ENCODE measurements at regions not wholly inside any gene's neighbourhood (a gene's known extent, or its start where the extent isn't known, plus 50 kb on each side); places are given as distances from the start of the nearest gene placed in this dataset.

GRCh38 chr1:218571491-218571890 lies 226.4 kb downstream of the TGFB2 start:
- no peak for DNase-seq (ENCODE audit: low spot score)
- intact Hi-C loops (cut with DNase I) = no loop called here

DNA sequence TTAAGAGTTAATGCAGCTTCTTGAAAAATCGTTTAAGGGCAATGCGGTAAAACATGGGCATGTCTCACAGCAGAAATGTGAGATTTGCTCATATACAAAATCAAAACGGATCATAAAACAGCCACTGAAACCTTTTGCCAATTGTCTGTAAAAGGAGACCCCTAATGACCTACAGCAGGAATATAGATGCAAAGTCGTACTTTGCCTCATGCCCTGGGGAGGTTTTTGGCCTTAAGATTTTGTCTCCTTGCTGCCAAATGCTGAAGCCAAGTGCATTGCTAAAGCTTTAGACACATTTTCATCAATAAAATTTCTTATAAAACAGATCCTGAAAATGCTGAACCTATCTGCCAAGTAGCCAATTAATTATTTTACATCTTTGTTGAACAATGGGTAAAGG lies 226.9 kb downstream of the TGFB2 start:
- no peak for DNase-seq (ENCODE audit: low spot score)
- intact Hi-C loops (cut with DNase I) = no loop called here

DNA sequence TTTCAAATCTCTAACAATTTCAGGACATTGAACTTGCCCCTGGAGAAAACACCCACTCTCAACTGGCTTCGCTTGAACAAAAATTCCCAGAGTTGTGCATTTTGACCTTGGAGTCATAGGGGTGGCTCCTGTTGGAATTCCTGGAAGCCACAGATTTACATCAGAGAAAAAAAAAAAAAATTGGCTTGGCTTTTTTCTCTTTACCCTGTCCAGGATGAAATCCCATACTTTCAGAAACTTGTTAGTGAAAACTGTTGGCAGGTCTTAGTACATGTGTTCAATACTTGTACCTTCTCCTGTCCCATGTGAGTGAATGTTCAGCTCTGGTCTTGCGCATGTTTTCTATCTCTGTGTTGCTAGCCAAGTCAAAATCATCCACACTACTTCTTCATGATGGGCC lies 228.8 kb downstream of the TGFB2 start:
- no peak for DNase-seq (ENCODE audit: low spot score)
- intact Hi-C loops (cut with DNase I) = no loop called here

DNA sequence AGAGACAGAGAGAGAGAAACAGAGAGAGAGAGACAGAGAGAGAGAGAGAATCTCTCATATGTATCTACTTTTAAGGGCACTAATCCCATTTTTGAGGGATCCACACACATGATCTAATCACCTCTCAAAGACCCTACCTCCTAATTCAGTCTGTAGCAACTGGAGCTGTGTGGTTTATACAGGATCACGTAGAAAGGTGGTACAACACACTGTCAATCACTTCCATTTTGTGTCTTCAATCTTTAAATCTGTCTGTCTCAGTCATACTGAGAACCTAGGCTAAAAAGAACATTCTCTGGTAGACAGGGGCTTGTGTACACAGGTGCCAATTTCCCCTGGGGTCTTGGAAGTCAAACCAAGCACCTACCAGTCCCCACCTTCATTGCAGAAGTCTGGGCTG lies 229.9 kb downstream of the TGFB2 start:
- no peak for DNase-seq (ENCODE audit: low spot score)
- intact Hi-C loops (cut with DNase I) = no loop called here

DNA sequence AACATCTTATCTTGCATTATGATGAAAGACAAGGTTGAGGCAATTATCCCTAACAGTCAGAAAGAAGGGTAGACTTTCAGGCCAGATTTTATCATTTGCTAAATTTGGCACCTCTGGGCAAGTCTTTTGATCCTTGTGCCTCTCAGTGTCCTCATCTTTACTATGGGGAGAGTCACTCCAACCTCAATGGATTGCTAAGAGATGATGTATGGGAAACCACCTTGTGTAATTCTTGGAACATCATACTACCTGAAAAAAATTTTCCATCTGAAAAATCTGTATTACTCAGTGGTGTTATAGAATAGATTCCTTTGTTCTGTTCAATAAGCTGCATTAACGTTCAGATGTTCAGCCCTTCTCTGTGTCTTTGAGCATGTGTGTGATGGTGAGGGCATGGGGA lies 230.7 kb downstream of the TGFB2 start:
- intact Hi-C loops (cut with DNase I) = no loop called here
- no peak for DNase-seq (ENCODE audit: low spot score)

- no peak for DNase-seq (ENCODE audit: low spot score)
- intact Hi-C loops (cut with DNase I) = no loop called here
Measured at GRCh38 chr1:218582646-218583045, 237.5 kb downstream of the TGFB2 start.

DNA sequence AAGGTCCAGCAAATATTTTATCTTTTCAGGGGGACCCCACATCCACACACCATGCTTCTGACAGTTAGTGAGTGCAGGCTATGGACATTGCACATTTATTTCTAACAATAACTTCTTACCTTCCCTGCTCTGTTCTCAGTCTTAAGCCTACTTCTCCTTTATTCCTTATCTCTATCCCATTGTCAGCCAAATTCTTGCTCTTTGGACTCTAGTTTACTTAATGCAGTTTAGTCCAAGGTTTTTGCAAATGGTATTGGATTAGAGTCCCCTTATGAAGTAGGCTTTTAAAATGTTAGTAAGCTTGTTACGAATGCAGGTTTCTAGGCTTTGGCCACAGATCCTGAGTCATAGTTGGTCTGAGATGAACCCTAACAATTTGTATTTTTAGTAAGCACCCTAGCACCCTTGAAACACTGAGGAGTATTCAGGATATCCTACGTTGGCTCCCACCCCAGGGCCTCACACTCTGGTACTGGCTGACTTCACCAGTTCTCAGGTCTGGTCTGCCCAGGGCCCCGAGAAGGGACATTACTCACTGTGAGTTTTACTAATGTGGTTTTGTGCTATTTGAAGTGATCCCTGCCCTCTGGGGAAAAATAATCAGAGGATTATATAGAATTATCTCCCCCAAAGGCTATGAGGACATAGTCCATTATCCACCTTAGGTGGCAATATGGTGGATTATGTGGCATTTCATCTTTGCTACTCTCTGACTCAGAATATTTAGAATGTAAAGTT lies 239.5 kb downstream of the TGFB2 start:
- intact Hi-C loops (cut with DNase I) = no loop called here
- no peak for DNase-seq (ENCODE audit: low spot score)

- DNase-seq (ENCODE audit: low spot score) = no peak
Measured at GRCh38 chr1:218585511-218586184, 240.5 kb downstream of the TGFB2 start.

DNA sequence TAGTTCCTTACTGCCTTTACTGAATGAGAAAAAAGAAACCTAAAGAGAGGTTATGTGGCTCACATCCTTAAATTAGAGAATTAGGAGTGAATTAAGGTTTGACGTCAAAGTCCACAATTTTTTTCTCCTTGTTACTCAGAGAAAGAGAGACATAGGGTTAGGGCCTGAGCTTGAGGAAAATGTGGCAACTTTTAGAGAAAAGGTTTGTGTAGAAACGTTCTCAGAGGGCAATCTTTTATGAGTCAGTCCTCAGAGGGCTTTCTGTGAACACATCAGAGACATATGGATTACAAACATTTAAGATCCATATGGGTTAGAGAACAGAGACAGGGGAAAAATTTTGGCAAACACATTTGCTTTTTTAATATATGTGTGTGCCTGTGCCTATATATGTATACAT lies 242.8 kb downstream of the TGFB2 start:
- intact Hi-C loops (cut with DNase I) = no loop called here
- no peak for DNase-seq (ENCODE audit: low spot score)

More at GRCh38 chr1:218585511-218586184, 240.5 kb downstream of the TGFB2 start:
- intact Hi-C loops (cut with DNase I) = no loop called here

DNA sequence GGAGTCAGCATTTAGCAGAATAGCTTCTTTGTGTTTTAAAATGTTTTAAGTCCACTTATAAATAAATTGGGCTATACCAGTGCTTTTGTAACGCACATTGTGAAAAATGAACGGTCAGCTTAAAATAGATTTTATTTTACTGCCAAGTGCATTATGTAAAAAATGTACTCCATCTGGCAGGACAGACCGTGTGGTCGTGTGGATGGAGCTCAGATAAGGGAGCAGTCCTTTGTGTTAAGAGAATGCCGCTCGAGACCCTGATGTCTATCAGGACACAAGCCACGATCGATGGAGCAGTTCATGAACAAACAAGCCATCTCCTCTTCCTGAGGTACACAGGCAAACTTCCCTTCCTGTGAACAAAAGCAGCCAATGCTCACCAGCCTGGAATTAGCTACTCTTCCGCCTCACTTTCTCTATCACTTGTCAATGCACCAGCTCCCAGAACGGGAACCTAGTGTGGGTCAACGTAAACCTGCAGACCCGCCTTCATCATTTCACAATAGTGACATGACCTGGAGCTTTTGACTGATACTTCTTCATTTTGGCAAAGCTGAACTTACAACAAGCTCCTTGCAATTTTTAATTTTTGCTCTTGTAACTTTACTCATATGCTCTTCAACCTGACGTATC lies 243.5 kb downstream of the TGFB2 start:
- DNase-seq (ENCODE audit: low spot score) = no peak
- intact Hi-C loops (cut with DNase I) = no loop called here

GRCh38 chr1:218589487-218589886 lies 244.4 kb downstream of the TGFB2 start:
- no peak for DNase-seq (ENCODE audit: low spot score)
- intact Hi-C loops (cut with DNase I) = no loop called here

GRCh38 chr1:218591966-218592365 lies 246.8 kb downstream of the TGFB2 start:
- intact Hi-C loops (cut with DNase I) = no loop called here
- DNase-seq (ENCODE audit: low spot score) = no peak

DNA sequence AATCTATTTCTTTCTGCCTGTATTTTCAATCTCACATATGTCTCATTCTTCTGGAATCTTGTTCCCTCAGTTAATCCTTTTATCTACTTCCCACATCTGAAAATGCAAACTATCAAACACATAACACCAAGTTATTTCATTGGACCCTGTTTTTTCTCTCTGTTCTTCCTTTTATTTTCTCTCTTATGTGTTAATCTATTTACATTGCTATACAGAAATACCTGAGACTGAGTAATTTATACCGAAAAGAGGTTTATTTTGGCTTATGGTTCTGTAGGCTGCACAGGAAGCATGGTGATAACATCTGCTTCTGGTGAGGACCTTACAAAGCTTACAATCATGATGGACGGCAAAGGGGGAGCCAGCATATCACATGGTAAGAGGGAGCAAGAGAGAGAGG lies 247.6 kb downstream of the TGFB2 start:
- no peak for DNase-seq (ENCODE audit: low spot score)
- intact Hi-C loops (cut with DNase I) = no loop called here

DNA sequence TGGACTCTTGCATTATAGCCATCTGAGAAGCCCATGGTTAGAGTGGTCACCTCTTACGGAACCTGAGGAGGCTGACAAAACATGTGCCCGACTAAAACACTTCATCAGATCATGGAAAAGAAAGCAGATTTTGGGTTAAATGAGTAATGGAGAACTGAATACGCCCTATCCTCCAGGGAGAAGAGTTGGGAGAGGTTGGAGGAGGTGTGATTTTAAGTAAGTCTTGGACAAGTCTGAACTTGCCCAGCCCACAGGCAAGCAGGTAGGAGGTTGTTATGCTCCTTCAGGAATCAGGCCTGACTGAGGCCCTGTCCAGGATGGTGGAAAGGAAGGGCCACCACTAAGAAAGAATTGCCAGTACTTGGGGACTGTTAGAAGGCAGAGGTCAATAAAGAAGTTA lies 255.8 kb downstream of the TGFB2 start:
- no peak for DNase-seq (ENCODE audit: low spot score)
- intact Hi-C loops (cut with DNase I) = no loop called here

GRCh38 chr1:218604217-218604616 lies 259.1 kb downstream of the TGFB2 start:
- no peak for DNase-seq (ENCODE audit: low spot score)
- intact Hi-C loops (cut with DNase I) = no loop called here

GRCh38 chr1:218611916-218612585 lies 266.9 kb downstream of the TGFB2 start:
- intact Hi-C loops (cut with DNase I) = no loop called here
- DNase-seq (ENCODE audit: low spot score) = no peak

- intact Hi-C loops (cut with DNase I) = no loop called here
- DNase-seq (ENCODE audit: low spot score) = no peak
Measured at GRCh38 chr1:218613105-218613504, 268.0 kb downstream of the TGFB2 start.

DNA sequence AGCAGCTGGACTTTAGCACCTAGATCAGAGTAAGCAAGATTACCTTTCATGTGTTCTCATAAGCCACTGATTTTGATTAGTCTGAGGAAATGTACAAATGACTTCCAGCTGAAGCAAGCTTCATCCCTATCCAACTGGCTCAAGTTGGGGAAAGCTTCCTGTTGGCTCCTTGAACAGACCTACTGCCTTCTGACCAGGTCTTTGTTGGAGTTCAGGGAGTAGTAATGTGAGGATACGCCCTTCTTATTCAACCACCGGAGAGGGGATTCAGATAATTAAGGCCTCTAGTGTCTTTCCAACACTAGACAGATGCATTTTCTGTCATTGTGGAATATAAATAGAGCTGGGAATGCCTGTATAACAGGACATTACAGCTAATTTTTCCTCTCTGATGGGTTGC lies 268.9 kb downstream of the TGFB2 start:
- intact Hi-C loops (cut with DNase I) = no loop called here
- no peak for DNase-seq (ENCODE audit: low spot score)

GRCh38 chr1:218616681-218617080 lies 271.5 kb downstream of the TGFB2 start:
- intact Hi-C loops (cut with DNase I) = no loop called here
- DNase-seq (ENCODE audit: low spot score) = no peak

DNA sequence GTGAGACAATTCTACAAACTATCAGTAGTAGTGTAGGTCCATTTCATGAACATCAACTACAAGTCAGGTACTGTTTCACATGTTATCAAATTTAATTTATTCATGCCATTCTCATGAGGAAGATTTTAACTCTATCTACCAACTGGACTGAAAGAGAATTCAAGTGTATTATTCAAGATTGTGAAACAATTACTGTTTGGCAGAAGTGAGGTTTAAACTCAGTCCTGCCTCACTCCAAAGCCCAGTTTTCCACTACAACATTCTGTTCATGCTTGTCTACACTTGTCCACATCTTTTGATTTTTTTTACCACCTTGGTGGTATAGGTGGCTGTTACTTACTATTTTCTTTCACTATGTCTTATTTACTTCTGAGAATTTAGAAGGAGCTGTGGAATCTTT lies 272.9 kb downstream of the TGFB2 start:
- no peak for DNase-seq (ENCODE audit: low spot score)
- intact Hi-C loops (cut with DNase I) = no loop called here

DNA sequence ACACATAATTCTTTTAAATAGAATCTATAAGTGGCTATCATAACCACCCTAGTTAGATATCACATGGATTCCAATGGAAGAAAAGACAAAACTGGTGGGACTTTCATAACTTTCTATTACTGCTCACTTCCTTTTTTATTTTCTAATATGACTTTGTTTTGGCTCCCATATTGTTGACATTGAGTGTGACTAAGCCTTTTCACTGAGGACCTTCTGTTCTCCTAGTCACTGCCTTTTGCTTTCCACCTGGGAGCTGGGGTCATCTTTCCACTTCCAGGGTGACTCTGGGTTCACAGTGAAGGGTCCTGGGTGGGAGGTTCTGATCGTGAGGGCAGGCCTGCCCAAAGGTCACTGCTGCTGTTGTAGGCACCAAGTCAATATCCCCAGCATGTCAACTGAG lies 275.8 kb downstream of the TGFB2 start:
- intact Hi-C loops (cut with DNase I) = no loop called here
- no peak for DNase-seq (ENCODE audit: low spot score)
